ENCODE measurements at regions not wholly inside any gene's neighbourhood (a gene's known extent, or its start where the extent isn't known, plus 50 kb on each side); places are given as distances from the start of the nearest gene placed in this dataset.

- Mint-ChIP-seq H3K27ac (ENCODE audit: unreplicated experiment) (no peak overlapping the region), H3K4me3 (ENCODE audit: unreplicated experiment) (no peak overlapping the region), H3K36me3 (ENCODE audit: low read depth) (no peaks in the 10 kb centered on the region), H3K9me3 (ENCODE audit: low read depth) (peaks cover 2% of the 10 kb centered on the region), H3K4me1 (ENCODE audit: low read depth) (no peaks in the 10 kb centered on the region), H3K27me3 (ENCODE audit: low read depth) (peaks cover 19% of the 10 kb centered on the region)
- DNase-seq (ENCODE audit: low spot score) = no peak
- no peak for TF ChIP-seq CTCF (IDR thresholded peaks at IDR 0.05)
Observed at GRCh38 chr10:21161647-21162046, 264.5 kb upstream of the NEBL start.

DNA sequence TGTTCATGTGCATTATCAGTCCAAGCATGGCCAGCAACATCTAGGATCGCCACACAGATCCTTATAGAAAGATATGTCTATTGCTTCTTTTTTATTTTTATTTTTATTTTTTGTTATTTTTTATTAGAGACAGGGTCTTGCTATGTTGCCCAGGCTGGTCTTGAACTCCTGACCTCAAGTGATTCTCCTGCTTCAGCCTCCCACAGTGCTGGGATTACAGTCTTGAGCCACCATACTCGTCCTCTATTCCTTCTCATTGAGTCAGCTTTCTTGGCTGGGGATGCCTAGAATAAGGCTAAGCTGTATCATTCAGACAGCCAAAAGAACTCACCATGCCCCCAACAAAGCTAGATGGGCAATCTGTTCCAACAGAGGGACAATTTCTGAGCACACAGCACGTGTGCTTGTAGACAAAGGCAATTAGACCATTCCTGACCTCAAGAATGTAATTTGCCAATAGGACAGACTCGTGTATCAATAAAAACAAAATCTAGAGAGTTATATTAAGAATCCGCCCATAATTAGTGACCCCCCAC is 264.0 kb upstream of the NEBL start:
- no peak for TF ChIP-seq CTCF (IDR thresholded peaks at IDR 0.05)
- peaks cover 2% of the 10 kb centered on the region for H3K9me3 Mint-ChIP-seq (ENCODE audit: low read depth)
- H3K27me3 Mint-ChIP-seq (ENCODE audit: low read depth) = peaks cover 21% of the 10 kb centered on the region
- no peak overlapping the region for H3K4me3 Mint-ChIP-seq (ENCODE audit: unreplicated experiment)
- H3K27ac Mint-ChIP-seq (ENCODE audit: unreplicated experiment) = no peak overlapping the region
- H3K4me1 Mint-ChIP-seq (ENCODE audit: low read depth) = no peaks in the 10 kb centered on the region
- H3K36me3 Mint-ChIP-seq (ENCODE audit: low read depth) = no peaks in the 10 kb centered on the region
- DNase-seq (ENCODE audit: low spot score) = no peak

DNA sequence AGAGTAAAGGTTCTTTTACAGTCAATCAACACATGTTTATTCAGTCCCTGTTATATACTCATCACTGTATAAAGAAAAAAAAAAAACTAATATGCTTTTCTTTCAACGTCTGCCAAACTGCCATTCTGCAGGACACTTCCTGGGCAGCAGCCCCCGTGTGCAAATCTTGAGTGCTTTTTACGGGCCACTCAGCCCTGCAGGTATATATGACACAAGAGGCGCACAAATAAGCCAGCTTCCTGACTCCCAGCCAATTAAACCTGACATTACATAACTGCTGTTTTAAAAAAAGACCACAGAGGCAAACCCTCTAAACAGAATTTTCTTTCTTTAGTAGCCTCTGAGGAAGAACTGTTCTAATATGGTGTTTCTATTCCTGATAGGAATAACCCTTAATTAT is 263.0 kb upstream of the NEBL start:
- peaks cover 26% of the 10 kb centered on the region for H3K27me3 Mint-ChIP-seq (ENCODE audit: low read depth)

GRCh38 chr10:21159669-21160068 is 262.6 kb upstream of the NEBL start:
- Mint-ChIP-seq H3K27ac (ENCODE audit: unreplicated experiment) (no peak overlapping the region), H3K27me3 (ENCODE audit: low read depth) (peaks cover 26% of the 10 kb centered on the region), H3K4me3 (ENCODE audit: unreplicated experiment) (no peak overlapping the region)

More for the DNA sequence above, 263.0 kb upstream of the NEBL start:
- no peaks in the 10 kb centered on the region for H3K36me3 Mint-ChIP-seq (ENCODE audit: low read depth)
- TF ChIP-seq CTCF (IDR thresholded peaks at IDR 0.05) = no peak
- peaks cover 2% of the 10 kb centered on the region for H3K9me3 Mint-ChIP-seq (ENCODE audit: low read depth)
- no peaks in the 10 kb centered on the region for H3K4me1 Mint-ChIP-seq (ENCODE audit: low read depth)
- no peak overlapping the region for H3K4me3 Mint-ChIP-seq (ENCODE audit: unreplicated experiment)
- no peak overlapping the region for H3K27ac Mint-ChIP-seq (ENCODE audit: unreplicated experiment)
- no peak for DNase-seq (ENCODE audit: low spot score)

GRCh38 chr10:21158301-21158700 is 261.2 kb upstream of the NEBL start:
- Mint-ChIP-seq H3K36me3 (ENCODE audit: low read depth) (no peaks in the 10 kb centered on the region), H3K9me3 (ENCODE audit: low read depth) (peaks cover 2% of the 10 kb centered on the region), H3K27ac (ENCODE audit: unreplicated experiment) (no peak overlapping the region), H3K27me3 (ENCODE audit: low read depth) (peaks cover 25% of the 10 kb centered on the region), H3K4me3 (ENCODE audit: unreplicated experiment) (no peak overlapping the region), H3K4me1 (ENCODE audit: low read depth) (no peaks in the 10 kb centered on the region)
- no peak for TF ChIP-seq CTCF (IDR thresholded peaks at IDR 0.05)
- DNase-seq (ENCODE audit: low spot score) = no peak

More at GRCh38 chr10:21159669-21160068, 262.6 kb upstream of the NEBL start:
- DNase-seq (ENCODE audit: low spot score) = no peak
- Mint-ChIP-seq H3K4me1 (ENCODE audit: low read depth) (no peaks in the 10 kb centered on the region), H3K9me3 (ENCODE audit: low read depth) (peaks cover 2% of the 10 kb centered on the region), H3K36me3 (ENCODE audit: low read depth) (no peaks in the 10 kb centered on the region)
- no peak for TF ChIP-seq CTCF (IDR thresholded peaks at IDR 0.05)
